HG03378 (cell line): ENCODE measurements at regions not wholly inside any gene's neighbourhood (a gene's known extent, or its start where the extent isn't known, plus 50 kb on each side); places are given as distances from the start of the nearest gene placed in this dataset.

ENCODE experiments used
- ATAC-seq: cut with Tn5 transposase; IDR thresholded peaks from one replicate; pipeline ENCODE4 v1.9.1; 2021; ENCODE audit warnings: mild to moderate bottlenecking, moderate library complexity; ENCODE audit not compliant: unreplicated experiment

DNA sequence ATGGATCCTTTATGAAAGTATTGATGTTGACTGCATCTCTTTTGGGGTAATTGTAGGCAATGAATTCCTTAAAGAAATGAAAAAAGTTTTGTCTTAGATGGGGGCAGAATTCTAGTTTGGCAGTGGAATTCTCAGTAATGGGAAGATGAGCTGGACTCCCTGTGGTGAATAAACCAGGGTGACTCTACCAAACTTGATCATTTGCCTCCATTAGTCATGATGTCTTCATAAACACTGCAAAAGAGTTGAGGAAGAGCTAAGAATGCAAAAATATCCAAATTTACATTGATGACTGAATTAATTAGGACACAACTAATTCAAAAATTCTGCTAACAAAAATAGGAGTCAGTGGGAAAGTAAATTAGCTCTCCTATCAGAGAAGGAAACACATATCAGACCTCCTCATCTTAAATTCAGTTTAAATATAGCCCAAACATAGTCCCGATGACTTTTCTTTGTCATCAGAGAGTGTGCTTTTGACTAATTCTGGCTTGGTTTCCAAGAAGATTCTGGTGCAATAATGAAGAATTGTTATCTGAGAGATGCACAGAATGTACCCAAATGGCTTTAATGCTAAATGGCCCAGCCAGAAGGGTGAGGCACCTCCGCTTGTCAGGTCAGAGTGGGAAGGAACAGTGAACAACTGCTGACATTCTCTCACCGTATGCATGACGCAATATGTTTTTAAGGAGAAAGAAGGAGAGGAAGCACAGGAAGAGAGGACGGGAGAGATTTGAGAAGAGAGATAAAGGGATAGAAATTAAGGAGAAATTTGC, 525.1 kb downstream of the LMO4 start:
- no peak for ATAC-seq

- no peak for ATAC-seq
These were observed 534.6 kb downstream of the LMO4 start for GRCh38 chr1:87863317-87863716.

GRCh38 chr1:87864676-87865075, 536.0 kb downstream of the LMO4 start:
- ATAC-seq, result peak; percentile 78

GRCh38 chr1:87866416-87866815, 537.7 kb downstream of the LMO4 start:
- no peak for ATAC-seq

DNA sequence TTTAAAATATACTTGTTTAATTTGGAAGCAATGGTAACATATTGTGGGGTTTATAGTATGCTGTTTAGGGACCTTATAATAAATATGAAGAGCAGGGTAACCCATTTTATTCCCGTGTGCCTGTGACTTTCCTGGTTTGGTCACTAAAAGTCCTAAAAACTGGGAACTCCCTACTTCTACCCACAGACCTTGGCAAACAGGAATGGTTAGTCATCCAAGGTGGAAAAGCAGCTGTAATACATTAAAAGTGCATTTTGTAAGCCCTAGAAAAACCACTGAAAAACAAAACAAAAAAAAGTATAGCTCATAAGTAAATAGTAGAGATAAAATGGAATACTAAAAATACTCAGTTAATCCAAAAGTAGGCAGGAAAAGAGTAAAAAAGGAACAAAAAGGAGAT, 538.9 kb downstream of the LMO4 start:
- no peak for ATAC-seq

DNA sequence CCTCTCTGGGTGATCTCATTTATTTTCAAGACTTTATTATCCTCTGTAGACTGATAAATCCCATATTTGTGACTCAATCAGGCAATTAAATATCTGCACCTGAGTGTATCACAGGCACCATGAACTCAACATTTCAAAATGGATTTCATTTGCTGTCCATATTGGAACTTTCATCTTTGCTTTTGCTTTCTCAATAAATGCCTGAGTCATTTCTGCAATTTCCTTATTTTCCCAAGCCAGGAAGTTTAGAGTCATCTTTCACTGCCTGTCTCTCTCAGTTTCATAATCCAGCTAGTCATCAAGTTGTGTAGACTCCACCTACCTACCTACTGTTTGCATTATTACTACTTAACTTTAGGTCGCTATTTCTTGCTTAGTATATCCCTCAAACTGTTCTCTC, 540.9 kb downstream of the LMO4 start:
- no peak for ATAC-seq

DNA sequence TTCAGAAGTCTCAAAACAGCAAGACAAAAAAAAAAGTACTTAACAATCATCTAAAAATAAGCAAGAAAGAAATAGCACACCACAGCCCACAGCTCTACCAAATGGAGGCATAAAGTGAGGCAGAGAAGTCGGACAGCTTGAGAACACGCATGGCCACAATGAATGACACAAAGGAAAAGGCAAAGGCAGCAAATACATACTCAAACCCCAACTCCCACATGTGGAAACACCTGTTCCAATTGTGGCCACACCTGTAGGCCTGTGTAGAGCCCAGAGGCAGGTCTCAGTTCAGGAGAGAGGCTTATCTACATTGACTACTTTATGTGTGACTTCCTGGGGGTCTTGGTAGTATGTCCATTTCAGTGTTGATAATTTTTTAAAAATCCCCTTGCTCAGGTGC, 543.5 kb downstream of the LMO4 start:
- peak; percentile 66 for ATAC-seq

- ATAC-seq, result no peak
These were observed 544.0 kb downstream of the LMO4 start for GRCh38 chr1:87872692-87873091.

- ATAC-seq, result no peak
These were observed 550.2 kb downstream of the LMO4 start for GRCh38 chr1:87878873-87879272.

- no peak for ATAC-seq
These were observed 551.5 kb downstream of the LMO4 start for GRCh38 chr1:87880098-87880760.

DNA sequence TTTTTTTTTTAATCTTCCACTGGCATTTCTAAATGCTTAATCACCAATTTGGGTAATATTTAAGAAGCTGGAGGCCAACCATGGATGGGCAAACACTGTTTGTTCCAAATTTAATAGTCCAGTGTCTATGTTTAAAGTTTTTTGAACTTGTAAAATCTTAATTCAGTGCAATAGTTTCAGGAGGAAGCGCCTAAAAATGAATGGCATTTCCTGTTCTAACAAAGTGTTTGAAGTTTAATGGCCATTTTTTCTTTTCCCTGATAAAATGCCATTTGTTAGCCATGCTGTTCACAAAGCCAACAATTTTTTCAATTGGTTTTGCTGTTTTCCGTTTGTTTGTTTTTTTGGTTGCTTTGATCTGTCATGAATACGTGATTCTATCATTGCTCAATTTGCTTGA, 552.1 kb downstream of the LMO4 start:
- ATAC-seq, result no peak

- no peak for ATAC-seq
These were observed 555.2 kb downstream of the LMO4 start for GRCh38 chr1:87883906-87884305.

GRCh38 chr1:87884581-87884980, 555.9 kb downstream of the LMO4 start:
- no peak for ATAC-seq

DNA sequence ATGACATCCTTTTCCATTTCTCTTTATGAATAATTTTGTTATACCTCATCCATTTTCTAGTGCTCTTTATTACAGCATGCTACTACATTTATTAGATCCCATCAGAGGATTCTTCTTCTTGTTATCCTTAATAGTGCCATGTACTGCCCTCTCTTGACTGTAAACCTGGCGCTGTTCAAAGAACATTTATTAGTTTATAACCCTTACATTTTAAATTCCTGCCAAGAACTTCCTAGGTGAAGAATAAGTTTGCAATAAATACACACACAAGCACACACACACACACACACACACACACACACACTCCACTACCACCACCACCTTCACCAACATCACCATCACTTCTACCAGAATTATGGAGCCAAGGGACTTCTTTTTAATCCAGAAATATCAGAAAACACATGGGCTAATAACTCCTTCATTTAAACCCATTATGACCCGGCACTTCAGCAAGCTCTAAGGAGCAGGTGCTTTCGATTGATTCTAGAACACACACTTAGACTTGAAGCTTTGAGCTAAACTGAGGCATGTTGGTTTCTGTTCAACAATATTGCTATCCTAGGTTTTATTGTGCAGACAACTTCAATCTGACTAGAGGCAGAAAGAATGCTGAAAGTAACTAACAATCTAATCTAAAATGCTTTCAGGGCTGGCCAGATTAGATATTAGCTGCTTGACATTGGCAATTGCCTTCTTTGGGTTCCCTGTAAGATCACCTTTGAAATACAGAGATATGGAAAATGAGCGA, 556.8 kb downstream of the LMO4 start:
- no peak for ATAC-seq

DNA sequence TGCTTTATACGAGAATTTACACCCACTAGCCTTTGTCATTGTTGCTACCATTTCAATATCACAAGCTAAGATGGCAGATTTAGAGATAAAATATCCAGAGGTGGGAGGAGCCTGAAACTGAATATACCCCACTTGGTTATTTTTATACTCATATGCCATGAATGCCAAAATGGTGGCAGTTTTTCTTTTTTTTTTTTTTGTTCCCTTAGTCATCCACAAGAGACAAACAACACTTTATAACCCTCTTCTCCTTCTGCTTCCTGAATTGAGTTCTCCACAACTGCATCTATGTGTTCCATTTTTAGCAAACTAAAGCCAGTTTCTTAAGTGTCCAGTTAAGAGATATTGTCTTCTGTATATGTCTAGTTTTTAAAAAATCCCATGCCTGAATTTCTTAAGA, 558.4 kb downstream of the LMO4 start:
- no peak for ATAC-seq

DNA sequence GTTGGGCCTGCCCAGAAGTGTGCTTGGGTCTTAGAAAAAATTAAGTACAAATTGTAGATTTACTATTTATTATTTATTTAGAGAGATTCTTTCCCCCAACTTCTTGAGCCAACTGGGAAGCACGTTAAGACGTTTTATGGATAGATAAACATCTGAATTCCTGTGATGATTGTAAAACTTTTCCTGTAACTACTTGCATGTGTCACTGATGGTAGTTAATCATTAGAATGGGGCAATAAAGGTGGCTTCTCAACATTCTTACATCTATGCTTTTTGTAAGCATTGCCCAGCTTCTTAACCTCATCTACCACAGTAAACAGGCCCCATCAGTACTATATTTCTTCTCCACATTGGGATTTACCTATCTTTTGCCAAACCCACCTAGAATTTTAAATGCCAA, 559.8 kb downstream of the LMO4 start:
- no peak for ATAC-seq

DNA sequence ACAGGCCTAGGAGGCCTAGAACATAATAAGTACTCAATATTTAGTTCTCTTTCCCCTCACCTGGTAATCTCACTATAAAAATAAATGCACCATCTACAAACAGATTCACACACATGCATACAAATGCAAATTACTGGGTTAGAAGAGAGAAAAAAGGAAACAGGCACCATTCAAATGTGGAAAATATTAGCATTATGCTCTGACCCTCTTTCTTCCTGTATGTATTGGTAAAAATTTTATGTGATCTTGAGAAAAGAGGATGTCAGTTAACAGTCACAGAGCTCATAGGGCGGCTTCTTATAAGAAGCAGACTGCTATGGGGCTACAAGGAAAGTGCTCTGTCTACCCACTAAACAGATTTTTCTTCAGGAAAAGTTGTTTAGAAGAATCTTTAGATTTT, 565.4 kb downstream of the LMO4 start:
- no peak for ATAC-seq

- ATAC-seq, result no peak
These were observed 568.8 kb downstream of the LMO4 start for GRCh38 chr1:87897481-87897880.

- no peak for ATAC-seq
These were observed 569.8 kb downstream of the LMO4 start for GRCh38 chr1:87898431-87898830.

- no peak for ATAC-seq
These were observed 570.3 kb downstream of the LMO4 start for GRCh38 chr1:87899017-87899416.

DNA sequence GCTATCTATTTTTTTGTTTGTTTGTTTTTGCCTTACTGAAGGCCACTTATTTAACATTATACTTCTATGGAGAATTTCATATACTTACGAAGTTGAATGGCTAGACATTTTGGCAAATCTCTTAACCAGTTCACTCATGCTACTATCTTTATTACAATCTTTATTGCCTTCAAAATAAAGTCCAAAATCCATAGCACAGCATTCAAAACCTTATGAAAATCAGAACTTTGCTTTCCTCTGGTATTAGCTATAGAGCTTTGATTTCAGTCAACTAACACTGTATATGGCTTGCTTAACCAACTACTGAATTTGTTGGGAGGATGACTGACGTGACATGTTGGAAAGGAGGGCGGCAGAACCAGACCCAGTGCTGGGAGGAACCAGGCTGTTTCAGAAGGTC, 571.1 kb downstream of the LMO4 start:
- no peak for ATAC-seq

GRCh38 chr1:87902830-87903229, 574.1 kb downstream of the LMO4 start:
- peak; percentile 87 for ATAC-seq
